ENCODE measurements at regions not wholly inside any gene's neighbourhood (a gene's known extent, or its start where the extent isn't known, plus 50 kb on each side); places are given as distances from the start of the nearest gene placed in this dataset.

DNA sequence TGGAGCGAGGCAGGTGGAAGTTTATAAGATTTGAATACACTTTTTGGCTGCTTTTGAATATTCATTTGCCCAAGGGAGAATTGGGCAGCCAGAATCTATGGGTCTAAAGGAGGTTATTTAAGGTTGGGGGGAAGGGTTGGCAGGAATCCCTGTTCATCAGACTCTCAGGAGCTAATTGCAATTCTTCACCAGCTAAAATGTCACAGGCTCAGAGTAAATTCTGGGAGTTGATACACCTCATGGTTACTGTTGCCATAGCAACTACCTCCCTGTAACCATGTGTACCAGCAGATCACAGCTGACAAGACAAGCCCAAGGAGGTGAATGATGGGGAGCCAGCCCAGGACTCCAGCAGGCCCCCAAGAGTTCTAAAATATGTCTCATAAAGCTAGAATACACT lies 75.5 kb downstream of the CAMK2N1 start (continued):
- TF ChIP-seq, protein P1, sequence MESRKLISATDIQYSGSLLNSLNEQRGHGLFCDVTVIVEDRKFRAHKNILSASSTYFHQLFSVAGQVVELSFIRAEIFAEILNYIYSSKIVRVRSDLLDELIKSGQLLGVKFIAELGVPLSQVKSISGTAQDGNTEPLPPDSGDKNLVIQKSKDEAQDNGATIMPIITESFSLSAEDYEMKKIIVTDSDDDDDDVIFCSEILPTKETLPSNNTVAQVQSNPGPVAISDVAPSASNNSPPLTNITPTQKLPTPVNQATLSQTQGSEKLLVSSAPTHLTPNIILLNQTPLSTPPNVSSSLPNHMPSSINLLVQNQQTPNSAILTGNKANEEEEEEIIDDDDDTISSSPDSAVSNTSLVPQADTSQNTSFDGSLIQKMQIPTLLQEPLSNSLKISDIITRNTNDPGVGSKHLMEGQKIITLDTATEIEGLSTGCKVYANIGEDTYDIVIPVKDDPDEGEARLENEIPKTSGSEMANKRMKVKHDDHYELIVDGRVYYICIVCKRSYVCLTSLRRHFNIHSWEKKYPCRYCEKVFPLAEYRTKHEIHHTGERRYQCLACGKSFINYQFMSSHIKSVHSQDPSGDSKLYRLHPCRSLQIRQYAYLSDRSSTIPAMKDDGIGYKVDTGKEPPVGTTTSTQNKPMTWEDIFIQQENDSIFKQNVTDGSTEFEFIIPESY (IDR thresholded peaks at IDR 0.05; ENCODE audit: borderline replicate concordance, low read depth), result no peak
- TF ChIP-seq USF2 (IDR thresholded peaks at IDR 0.05; ENCODE audit: borderline replicate concordance, low read depth, low read length), result no peak
- no peak for TF ChIP-seq FOXJ3 (CRISPR knock-in tag; IDR thresholded peaks at IDR 0.05)
- TF ChIP-seq IRF3 (IDR thresholded peaks at IDR 0.05; ENCODE audit: low read depth, low read length), result no peak

DNA sequence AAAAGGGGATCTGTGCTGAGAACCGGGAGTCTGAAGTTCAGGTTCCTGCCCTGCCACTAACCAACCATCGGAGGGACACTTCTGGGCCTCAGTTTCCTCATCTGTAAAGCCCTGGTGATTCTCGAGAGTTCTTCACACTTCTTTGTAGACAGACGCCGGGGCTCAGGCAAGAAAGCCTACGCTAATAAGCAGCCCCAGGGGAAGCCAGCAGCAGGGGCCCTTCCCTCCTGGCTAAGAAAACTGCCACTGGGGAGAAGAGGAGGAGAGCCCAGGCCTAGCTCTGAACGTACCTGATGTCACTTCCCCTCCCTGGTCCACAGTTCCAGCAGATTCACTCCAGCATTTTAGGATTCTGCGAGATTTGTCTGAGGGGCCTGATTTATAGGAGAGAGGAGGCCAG lies 76.0 kb downstream of the CAMK2N1 start:
- Histone ChIP-seq H4K20me1 (ENCODE audit: insufficient read depth) (no peaks in the 10 kb centered on the region), H3F3A (replicated peaks; ENCODE audit: insufficient read depth) (no peaks in the 10 kb centered on the region), H3K4me3 (ENCODE audit: low read depth in 2 of 2, low read length in 1 of 2) (no peak overlapping the region), H3K4me2 (no peak overlapping the region), H3K9me3 (no peaks in the 10 kb centered on the region), H3K4me1 (ENCODE audit: control insufficient read depth in 1 of 2, insufficient read depth in 2 of 2, low read depth in 1 of 2, low read length in 1 of 2) (peaks cover 8 to 18% of the 10 kb centered on the region in 2 experiments; a peak in 3 of 4 replicates), H3K79me2 (ENCODE audit: insufficient read depth) (no peaks in the 10 kb centered on the region), H3K9ac (no peak overlapping the region), H3K36me3 (replicated peaks in 1 of 2; ENCODE audit: control insufficient read depth in 1 of 2, insufficient read depth in 2 of 2, low read length in 1 of 2) (no peaks in the 10 kb centered on the region), H3K27ac (ENCODE audit: low read depth in 2 of 2, low read length in 1 of 2) (no peak overlapping the region), H3K27me3 (ENCODE audit: insufficient read depth) (no peaks in the 10 kb centered on the region), H2AFZ (ENCODE audit: low read depth) (no peak overlapping the region), H3K9me2 (no peaks in the 10 kb centered on the region)
- 81% methylated on average over 7 of the region's 8 CpGs for WGBS (ENCODE audit: low lambda C conversion rate)
- DNase-seq, result no peak
- TF ChIP-seq NRF1 (IDR thresholded peaks at IDR 0.05; ENCODE audit: low read depth, low read length), result no peak
- TF ChIP-seq RAD21 (IDR thresholded peaks at IDR 0.05; ENCODE audit: low read length), result no peak
- ChIA-PET CTCF (interaction anchor here (1.0 to 1.8 kb wide), 4 partner anchors 10 to 73 kb away, joined by 3 to 7 read pairs (median 4); no protein-coding TSS in a partner anchor), POLR2A (no interaction called here)

DNA sequence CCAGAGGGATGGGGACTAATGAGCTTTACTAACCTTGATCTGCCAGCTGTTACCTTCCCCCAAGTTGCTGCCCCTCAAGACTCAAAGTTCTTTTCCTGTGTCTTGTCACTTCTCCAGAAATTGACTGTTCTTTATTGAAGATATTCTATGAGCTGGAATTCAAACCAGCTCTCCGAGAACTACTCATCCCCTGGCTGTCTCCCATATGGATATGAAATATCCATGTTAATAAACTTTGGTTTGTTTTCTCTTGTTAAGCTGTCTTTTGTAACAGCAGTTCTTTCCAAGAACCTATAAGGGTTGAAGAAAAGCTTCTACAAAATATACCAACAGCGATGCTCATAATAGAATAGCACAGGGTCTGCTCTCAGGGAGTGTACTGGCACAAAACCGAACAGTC lies 77.0 kb downstream of the CAMK2N1 start:
- Histone ChIP-seq H3K9me2 (no peaks in the 10 kb centered on the region), H3F3A (replicated peaks; ENCODE audit: insufficient read depth) (no peaks in the 10 kb centered on the region), H2AFZ (ENCODE audit: low read depth) (no peak overlapping the region), H3K79me2 (ENCODE audit: insufficient read depth) (no peaks in the 10 kb centered on the region), H3K4me1 (ENCODE audit: control insufficient read depth in 1 of 2, insufficient read depth in 2 of 2, low read depth in 1 of 2, low read length in 1 of 2) (peaks cover 8 to 18% of the 10 kb centered on the region in 2 experiments; a peak in 3 of 4 replicates), H3K27ac (ENCODE audit: low read depth in 2 of 2, low read length in 1 of 2) (no peak overlapping the region), H3K36me3 (replicated peaks in 1 of 2; ENCODE audit: control insufficient read depth in 1 of 2, insufficient read depth in 2 of 2, low read length in 1 of 2) (no peaks in the 10 kb centered on the region), H4K20me1 (ENCODE audit: insufficient read depth) (no peaks in the 10 kb centered on the region), H3K9ac (no peak overlapping the region), H3K9me3 (no peaks in the 10 kb centered on the region), H3K4me3 (ENCODE audit: low read depth in 2 of 2, low read length in 1 of 2) (no peak overlapping the region), H3K4me2 (no peak overlapping the region), H3K27me3 (ENCODE audit: insufficient read depth) (no peaks in the 10 kb centered on the region)
- WGBS (ENCODE audit: low lambda C conversion rate), result 88% methylated on average over 3 of the region's 3 CpGs
- DNase-seq, result no peak
- POLR2A ChIA-PET, result no interaction called here
- CTCF ChIA-PET, result interaction anchor here (1.0 to 1.3 kb wide), 4 partner anchors 10 to 74 kb away, joined by 3 to 7 read pairs (median 4); no protein-coding TSS in a partner anchor
- TF ChIP-seq, protein P1 (IDR thresholded peaks at IDR 0.05; ENCODE audit: borderline replicate concordance, low read depth), result no peak
- no peak for TF ChIP-seq SIN3A (IDR thresholded peaks at IDR 0.05; ENCODE audit: borderline replicate concordance, low read depth, low read length)
- TF ChIP-seq, protein P2, sequence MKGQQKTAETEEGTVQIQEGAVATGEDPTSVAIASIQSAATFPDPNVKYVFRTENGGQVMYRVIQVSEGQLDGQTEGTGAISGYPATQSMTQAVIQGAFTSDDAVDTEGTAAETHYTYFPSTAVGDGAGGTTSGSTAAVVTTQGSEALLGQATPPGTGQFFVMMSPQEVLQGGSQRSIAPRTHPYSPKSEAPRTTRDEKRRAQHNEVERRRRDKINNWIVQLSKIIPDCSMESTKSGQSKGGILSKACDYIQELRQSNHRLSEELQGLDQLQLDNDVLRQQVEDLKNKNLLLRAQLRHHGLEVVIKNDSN (IDR thresholded peaks at IDR 0.05; ENCODE audit: borderline replicate concordance, low read depth), result no peak
- no peak for TF ChIP-seq GATA2 (CRISPR knock-in tag; IDR thresholded peaks at IDR 0.05)
- no peak for TF ChIP-seq RFX5 (IDR thresholded peaks at IDR 0.05; ENCODE audit: low read length)
- TF ChIP-seq POLR2AphosphoS5 (IDR thresholded peaks at IDR 0.05; ENCODE audit: low read depth, low read length), result no peak
- TF ChIP-seq GABPA (IDR thresholded peaks at IDR 0.05; ENCODE audit: low read depth), result no peak
- TF ChIP-seq FOXJ3 (CRISPR knock-in tag; IDR thresholded peaks at IDR 0.05), result no peak
- TF ChIP-seq CHD2 (IDR thresholded peaks at IDR 0.05; ENCODE audit: low read length, partially characterized antibody), result no peak
- no peak for TF ChIP-seq TCF12 (IDR thresholded peaks at IDR 0.05)
- TF ChIP-seq EZH2phosphoT487 (IDR thresholded peaks at IDR 0.05; ENCODE audit: borderline replicate concordance, low read depth), result no peak
- no peak for TF ChIP-seq NRF1 (IDR thresholded peaks at IDR 0.05; ENCODE audit: low read depth, low read length)
- no peak for TF ChIP-seq MAX (IDR thresholded peaks at IDR 0.05; ENCODE audit: low read depth)
